ENCODE measurements at regions not wholly inside any gene's neighbourhood (a gene's known extent, or its start where the extent isn't known, plus 50 kb on each side); places are given as distances from the start of the nearest gene placed in this dataset.
"Not testable (repeated sequence)": the region's sequence is repeated elsewhere in the genome, so short reads cannot be mapped to it uniquely, and the experiment has no call there.

GRCh38 chr7:84921154-84921553 is 265.7 kb downstream of the SEMA3D start:
- ChIA-PET RAD21 (ENCODE audit: unreplicated experiment) (no interaction called here), SMC1A (ENCODE audit: uncharacterized antibody, unreplicated experiment) (no interaction called here), POLR2A (no interaction called here), CTCF (no interaction called here)
- no peaks in the 10 kb centered on the region for H4K20me1 ChIP-seq (ENCODE audit: control insufficient read depth, insufficient read depth)
- no peaks in the 10 kb centered on the region for H3K36me3 ChIP-seq (ENCODE audit: control insufficient read depth in 2 of 2, insufficient read depth in 2 of 2, low read length in 1 of 2)
- in situ Hi-C loops (cut with MboI) (no loop called here), intact Hi-C loops (cut with micrococcal nuclease; ENCODE audit: unreplicated experiment) (no loop called here)
- no peaks in the 10 kb centered on the region; the same call in 2 of the 3 replicates for H3K9me3 ChIP-seq (replicated peaks; ENCODE audit: control insufficient read depth, insufficient read depth, low read length)
- DNase-seq (ENCODE audit: low read depth, low spot score) (no peak), ATAC-seq (no peak), FAIRE-seq (no peak)
- no peaks in the 10 kb centered on the region for H3K4me1 ChIP-seq (ENCODE audit: control insufficient read depth, insufficient read depth, low read length)
- WGBS (ENCODE audit: insufficient coverage, insufficient replicate concordance, low lambda C conversion rate, missing lambda C conversion rate), result 0% methylated on average over 2 of the region's 2 CpGs
- no peaks in the 10 kb centered on the region for H3K27me3 ChIP-seq (replicated peaks in 1 of 2; ENCODE audit: control insufficient read depth in 2 of 2, insufficient read depth in 2 of 2, low read length in 1 of 2)
- H3K4me2 ChIP-seq (ENCODE audit: control insufficient read depth, insufficient read depth), result no peak overlapping the region
- no peak overlapping the region for H3K27ac ChIP-seq (ENCODE audit: control insufficient read depth, insufficient read depth)
- TF ChIP-seq SRF (IDR thresholded peaks at IDR 0.05; ENCODE audit: low read depth in 2 of 2, low read length in 2 of 2), result no peak
- no peak for TF ChIP-seq RFX5 (IDR thresholded peaks at IDR 0.05; ENCODE audit: low read depth, low read length)
- no peak overlapping the region for H3K4me3 ChIP-seq
- H3K79me2 ChIP-seq (ENCODE audit: control insufficient read depth, insufficient read depth, low read length), result no peaks in the 10 kb centered on the region
- no TSS peak for BruUV-seq (replicated peaks)
- no peak overlapping the region for H2AFZ ChIP-seq (ENCODE audit: control insufficient read depth, low read depth, low read length)
- H3K9ac ChIP-seq (ENCODE audit: control insufficient read depth, insufficient read depth, low read length), result no peak overlapping the region

GRCh38 chr7:84916973-84917372 is 269.9 kb downstream of the SEMA3D start:
- 37% methylated on average over 5 of the region's 8 CpGs for WGBS (ENCODE audit: insufficient coverage, insufficient replicate concordance, low lambda C conversion rate, missing lambda C conversion rate)
- BruUV-seq (replicated peaks); in situ Hi-C loops (cut with MboI); H3K36me3 ChIP-seq (ENCODE audit: control insufficient read depth in 2 of 2, insufficient read depth in 2 of 2, low read length in 1 of 2); H3K79me2 ChIP-seq (ENCODE audit: control insufficient read depth, insufficient read depth, low read length); RAD21 ChIA-PET (ENCODE audit: unreplicated experiment); H3K4me3 ChIP-seq; H3K9me3 ChIP-seq (replicated peaks; ENCODE audit: control insufficient read depth, insufficient read depth, low read length); CTCF ChIA-PET; FAIRE-seq; H2AFZ ChIP-seq (ENCODE audit: control insufficient read depth, low read depth, low read length); H3K9ac ChIP-seq (ENCODE audit: control insufficient read depth, insufficient read depth, low read length); POLR2A ChIA-PET; DNase-seq (ENCODE audit: low read depth, low spot score); SMC1A ChIA-PET (ENCODE audit: uncharacterized antibody, unreplicated experiment); H3K27me3 ChIP-seq (replicated peaks in 1 of 2; ENCODE audit: control insufficient read depth in 2 of 2, insufficient read depth in 2 of 2, low read length in 1 of 2); H3K4me2 ChIP-seq (ENCODE audit: control insufficient read depth, insufficient read depth); H3K4me1 ChIP-seq (ENCODE audit: control insufficient read depth, insufficient read depth, low read length); H4K20me1 ChIP-seq (ENCODE audit: control insufficient read depth, insufficient read depth); H3K27ac ChIP-seq (ENCODE audit: control insufficient read depth, insufficient read depth); intact Hi-C loops (cut with micrococcal nuclease; ENCODE audit: unreplicated experiment); ATAC-seq: not testable (repeated sequence)

Data from GM12878 (cell line).